Keratinocyte (primary cell): ENCODE measurements at regions not wholly inside any gene's neighbourhood (a gene's known extent, or its start where the extent isn't known, plus 50 kb on each side); places are given as distances from the start of the nearest gene placed in this dataset.
"Not testable (repeated sequence)": the region's sequence is repeated elsewhere in the genome, so short reads cannot be mapped to it uniquely, and the experiment has no call there.

ENCODE experiments used
- DNase-seq: peaks from one replicate; pipeline ENCODE4 v3.0.0-alpha.2; 2011; ENCODE audit warnings: low read depth, missing footprints, low spot score
- FAIRE-seq: peaks from 2 replicates; lab custom pipeline; 2011; peaks lifted over from hg19 to GRCh38; lab: Jason Lieb, UNC
- H2AFZ ChIP-seq: 2 replicates; pipeline ENCODE4 v1.6.0; 2012; ENCODE audit warnings: low read length, control low read depth, inconsistent platforms; ENCODE audit not compliant: control insufficient read depth
- H3K27ac ChIP-seq: 2 replicates; pipeline ENCODE4 v1.5.1; 2011; ENCODE audit warnings: low read length; ENCODE audit not compliant: control insufficient read depth, insufficient read depth
- H3K27me3 ChIP-seq: 3 replicates; pipeline ENCODE4 v1.6.0; 2011; ENCODE audit warnings: low read length; ENCODE audit not compliant: control insufficient read depth, insufficient read depth; ENCODE audit errors: extremely low read depth
- H3K36me3 ChIP-seq, 2 experiments: 2 replicates in 1 of 2; 3 replicates in 1 of 2; pipeline ENCODE4 v1.5.1; 2011; ENCODE audit warnings: low read length in 2 of 2, mild to moderate bottlenecking in 1 of 2; ENCODE audit not compliant: control insufficient read depth in 2 of 2, insufficient read depth in 2 of 2; ENCODE audit errors: extremely low read depth in 1 of 2
- H3K4me1 ChIP-seq: 3 replicates; pipeline ENCODE4 v1.5.1; 2011; ENCODE audit warnings: low read length; ENCODE audit not compliant: control insufficient read depth, insufficient read depth; ENCODE audit errors: extremely low read depth
- H3K4me2 ChIP-seq: 3 replicates; pipeline ENCODE4 v1.6.0; 2011; ENCODE audit warnings: low read depth, low read length; ENCODE audit not compliant: control insufficient read depth, insufficient read depth; ENCODE audit errors: extremely low read depth
- H3K4me3 ChIP-seq, 3 experiments: fragments of 200-600 bp in 1 of 3; sonication (generic) in 1 of 3; 2 replicates in 2 of 3; 3 replicates in 1 of 3; pipeline ENCODE4 v1.5.1; 2011 to 2016; ENCODE audit warnings: low read length in 3 of 3, mild to moderate bottlenecking in 3 of 3, control low read depth in 2 of 3, inconsistent platforms in 1 of 3, low read depth in 1 of 3, mixed read lengths in 1 of 3, mixed run types in 1 of 3, moderate library complexity in 1 of 3; ENCODE audit not compliant: control insufficient read depth in 2 of 3, insufficient read depth in 2 of 3; ENCODE audit errors: extremely low read depth in 1 of 3
- H3K79me2 ChIP-seq: 2 replicates; pipeline ENCODE4 v1.6.0; 2012; ENCODE audit warnings: low read length; ENCODE audit not compliant: control insufficient read depth, insufficient read depth
- H3K9ac ChIP-seq: 3 replicates; pipeline ENCODE4 v1.6.0; 2011; ENCODE audit warnings: low read length; ENCODE audit not compliant: control insufficient read depth, insufficient read depth; ENCODE audit errors: extremely low read depth
- H3K9me1 ChIP-seq: 3 replicates; pipeline ENCODE4 v1.6.0; 2011; ENCODE audit warnings: low read length; ENCODE audit not compliant: control insufficient read depth, insufficient read depth; ENCODE audit errors: extremely low read depth
- H3K9me3 ChIP-seq: 2 replicates; pipeline ENCODE4 v1.5.1; 2012; ENCODE audit warnings: low read depth, low read length; ENCODE audit not compliant: control insufficient read depth
- H4K20me1 ChIP-seq: 3 replicates; pipeline ENCODE4 v1.6.0; 2011; ENCODE audit warnings: low read length; ENCODE audit not compliant: control insufficient read depth, insufficient read depth; ENCODE audit errors: extremely low read depth
- dilution Hi-C: fragments of 300-500 bp; cut with MboI; formaldehyde crosslinking; loops from one replicate; pipeline ENCODE4 v1.7.0; 2020; ENCODE audit warnings: low sequenced_read_pairs; ENCODE audit not compliant: extremely low pct_ligation_motif_present

GRCh38 chr5:7299731-7300130 lies 96.2 kb upstream of the ADCY2 start:
- H3K4me1 ChIP-seq, FAIRE-seq, H3K4me3 ChIP-seq, dilution Hi-C loops, H3K9me1 ChIP-seq, H3K79me2 ChIP-seq, H3K27ac ChIP-seq, H3K27me3 ChIP-seq, H3K36me3 ChIP-seq, H3K4me2 ChIP-seq, H3K9ac ChIP-seq, H4K20me1 ChIP-seq, DNase-seq, H3K9me3 ChIP-seq, H2AFZ ChIP-seq: not testable (repeated sequence)

GRCh38 chr5:7305000-7305674 lies 90.8 kb upstream of the ADCY2 start:
- H3K4me2 ChIP-seq, H3K9ac ChIP-seq, dilution Hi-C loops, H2AFZ ChIP-seq, H3K4me3 ChIP-seq, H3K9me3 ChIP-seq, H3K27ac ChIP-seq, DNase-seq, H3K79me2 ChIP-seq, H3K36me3 ChIP-seq, FAIRE-seq, H3K4me1 ChIP-seq, H3K27me3 ChIP-seq, H3K9me1 ChIP-seq, H4K20me1 ChIP-seq: not testable (repeated sequence)

- H3K79me2 ChIP-seq, H4K20me1 ChIP-seq, DNase-seq, H3K4me3 ChIP-seq, H3K4me2 ChIP-seq, H3K9me3 ChIP-seq, H3K27ac ChIP-seq, H3K36me3 ChIP-seq, H2AFZ ChIP-seq, H3K27me3 ChIP-seq, H3K9me1 ChIP-seq, dilution Hi-C loops, H3K9ac ChIP-seq, FAIRE-seq, H3K4me1 ChIP-seq: not testable (repeated sequence)
These were observed 89.4 kb upstream of the ADCY2 start for GRCh38 chr5:7306556-7306955.

GRCh38 chr5:7307709-7308108 lies 88.2 kb upstream of the ADCY2 start:
- H3K9me1 ChIP-seq, FAIRE-seq, H3K4me3 ChIP-seq, H4K20me1 ChIP-seq, H3K27ac ChIP-seq, dilution Hi-C loops, H3K9ac ChIP-seq, H3K4me1 ChIP-seq, DNase-seq, H3K36me3 ChIP-seq, H2AFZ ChIP-seq, H3K27me3 ChIP-seq, H3K79me2 ChIP-seq, H3K9me3 ChIP-seq, H3K4me2 ChIP-seq: not testable (repeated sequence)

- H3K9me1 ChIP-seq, DNase-seq, H2AFZ ChIP-seq, H3K9me3 ChIP-seq, H3K27me3 ChIP-seq, H3K27ac ChIP-seq, H3K4me3 ChIP-seq, H3K9ac ChIP-seq, H3K79me2 ChIP-seq, H3K4me1 ChIP-seq, dilution Hi-C loops, H4K20me1 ChIP-seq, H3K4me2 ChIP-seq, FAIRE-seq, H3K36me3 ChIP-seq: not testable (repeated sequence)
These were observed 86.2 kb upstream of the ADCY2 start for GRCh38 chr5:7309715-7310114.
